SK-N-SH treated with all-trans-retinoic acid at 6 μM for 48 hours (cell line): ENCODE measurements at regions not wholly inside any gene's neighbourhood (a gene's known extent, or its start where the extent isn't known, plus 50 kb on each side); places are given as distances from the start of the nearest gene placed in this dataset.

Experiments used
- PPARA ChIP-seq: fragments of 250-450 bp; sonication (Bioruptor Pico); IDR thresholded peaks from 2 replicates; pipeline ENCODE4 v1.5.0; 2020; ENCODE audit warnings: mild to moderate bottlenecking, borderline replicate concordance
- ZFP3 ChIP-seq: fragments of 250-450 bp; sonication (Bioruptor Pico); IDR thresholded peaks from 2 replicates; pipeline ENCODE4 v1.5.0; 2020; ENCODE audit warnings: mild to moderate bottlenecking, moderate library complexity
- TF ChIP-seq, protein P1 (sequence below): fragments of 250-450 bp; sonication (Bioruptor Pico); IDR thresholded peaks from 2 replicates; pipeline ENCODE4 v1.5.1; 2020; ENCODE audit warnings: low read depth, mild to moderate bottlenecking, moderate library complexity

- no peak for TF ChIP-seq PPARA
- TF ChIP-seq ZFP3 (CRISPR knock-in tag), result no peak
- TF ChIP-seq, protein P1, sequence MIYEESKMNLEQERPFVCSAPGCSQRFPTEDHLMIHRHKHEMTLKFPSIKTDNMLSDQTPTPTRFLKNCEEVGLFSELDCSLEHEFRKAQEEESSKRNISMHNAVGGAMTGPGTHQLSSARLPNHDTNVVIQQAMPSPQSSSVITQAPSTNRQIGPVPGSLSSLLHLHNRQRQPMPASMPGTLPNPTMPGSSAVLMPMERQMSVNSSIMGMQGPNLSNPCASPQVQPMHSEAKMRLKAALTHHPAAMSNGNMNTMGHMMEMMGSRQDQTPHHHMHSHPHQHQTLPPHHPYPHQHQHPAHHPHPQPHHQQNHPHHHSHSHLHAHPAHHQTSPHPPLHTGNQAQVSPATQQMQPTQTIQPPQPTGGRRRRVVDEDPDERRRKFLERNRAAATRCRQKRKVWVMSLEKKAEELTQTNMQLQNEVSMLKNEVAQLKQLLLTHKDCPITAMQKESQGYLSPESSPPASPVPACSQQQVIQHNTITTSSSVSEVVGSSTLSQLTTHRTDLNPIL (CRISPR knock-in tag), result no peak
Observed at GRCh38 chr1:99107680-99108079, 103.0 kb upstream of the PLPPR5 start.
